Adrenal gland (tissue), 9 donors: ENCODE measurements at regions not wholly inside any gene's neighbourhood (a gene's known extent, or its start where the extent isn't known, plus 50 kb on each side); places are given as distances from the start of the nearest gene placed in this dataset.

Source experiments
- DNase-seq, 7 donors: peaks; one replicate each; pipeline ENCODE4 v3.0.0-alpha.2; 2019 to 2020
- H3K27ac ChIP-seq, 5 donors: fragments of 200-600 bp; sonication (generic) in 4 of 5; 1 replicate in 3 of 5; 2 replicates in 2 of 5; pipeline versions ENCODE4 v1.5.1 to v1.8.0; 2016 to 2020; ENCODE audit warnings: mild to moderate bottlenecking in 1 of 5
- H3K27me3 ChIP-seq: fragments of 200-600 bp; 2 replicates; pipeline ENCODE4 v1.8.0; 2021
- H3K36me3 ChIP-seq, 2 donors: fragments of 200-600 bp; replicated peaks in 1 of 2; 1 replicate in 1 of 2; 2 replicates in 1 of 2; pipeline versions ENCODE4 v1.5.1 to v1.8.0; 2018 to 2022
- H3K4me1 ChIP-seq, 2 donors: fragments of 200-600 bp; replicated peaks in 1 of 2; 1 replicate in 1 of 2; 2 replicates in 1 of 2; pipeline versions ENCODE4 v1.5.1 to v1.8.0; 2018 to 2021
- H3K4me3 ChIP-seq, 4 donors: fragments of 200-600 bp; sonication (generic) in 3 of 4; one replicate each; pipeline ENCODE4 v1.5.1; 2016 to 2018
- H3K9me3 ChIP-seq, 3 donors: fragments of 200-600 bp; sonication (generic) in 1 of 3; replicated peaks in 1 of 3; 1 replicate in 2 of 3; 2 replicates in 1 of 3; pipeline versions ENCODE4 v1.5.1 to v1.8.0; 2016 to 2021
- CTCF ChIP-seq, 6 experiments: fragments of 450-650 bp in 4 of 6; fragments of 200-600 bp in 2 of 6; sonication (generic) in 1 of 6; IDR thresholded peaks; 1 replicate in 5 of 6; 2 replicates in 1 of 6; pipeline versions ENCODE4 v1.5.1 to v1.8.0; 2016 to 2021; ENCODE audit warnings: antibody characterized with exemption in 6 of 6, mild to moderate bottlenecking in 2 of 6, moderate library complexity in 1 of 6
- POLR2A ChIP-seq, 2 donors: fragments of 450-650 bp; IDR thresholded peaks; one replicate each; pipeline ENCODE4 v1.6.1; 2017; ENCODE audit warnings: antibody characterized with exemption in 2 of 2, mild to moderate bottlenecking in 2 of 2, moderate library complexity in 1 of 2
- WGBS, 4 donors: extraction: QIAGEN DNeasy Blood & Tissue Kit in 2 of 4; methylation state at CpG; one replicate each; pipeline versions ENCODE4 v1.1.5 to v1.1.7; 2013 to 2017; 5-methylcytosine and 5-hydroxymethylcytosine counted together
- intact Hi-C, 2 donors: fragments of 100-400 bp; cut with DNase I; formaldehyde crosslinking; loops; one replicate each; pipeline versions ENCODE4 v1.14.1 to v1.15.0; 2022 to 2023
- donor health status: healthy with polysubstance abuse.
- donor health status: Bipolar disorder and iron deficiency.
- donor health status: DM: yes; HTN: yes; CAD: no.
- donor health status: DM: no; HTN: no; CAD: no.
- donor health status: DM: no; HTN: no; CAD: no.

DNA sequence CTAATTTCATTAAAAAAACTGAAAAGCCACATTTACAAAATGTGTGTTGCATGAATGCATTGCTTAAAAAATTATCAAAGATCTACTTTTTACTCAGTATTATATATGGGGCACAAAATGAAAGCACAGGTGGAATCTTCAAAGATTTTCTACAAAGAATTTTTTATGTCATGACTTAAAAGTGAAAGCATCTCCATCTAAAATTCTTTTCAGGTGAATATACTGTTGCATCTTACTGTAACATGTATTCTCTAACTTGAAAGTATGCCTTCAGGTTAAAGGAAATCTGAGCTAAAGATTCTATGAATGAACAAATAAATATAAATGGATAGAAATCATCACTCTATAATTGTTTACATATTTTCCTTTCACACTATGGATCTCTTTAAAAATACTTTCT is 66.8 kb upstream of the WDR75 start:
- no peak for TF ChIP-seq POLR2A (IDR thresholded peaks at IDR 0.05)
- TF ChIP-seq CTCF (IDR thresholded peaks at IDR 0.05), result no peak
- Histone ChIP-seq H3K27ac (no peak overlapping the region), H3K36me3 (no peaks in the 10 kb centered on the region), H3K27me3 (no peaks in the 10 kb centered on the region), H3K4me3 (no peak overlapping the region), H3K9me3 (no peaks in the 10 kb centered on the region), H3K4me1 (peaks cover 0 to 7% of the 10 kb centered on the region in 2 donors)
- no peak for DNase-seq
- intact Hi-C loops, result no loop called here

GRCh38 chr2:189375842-189376241 is 65.4 kb upstream of the WDR75 start:
- H3K27me3 ChIP-seq, result no peaks in the 10 kb centered on the region
- H3K4me3 ChIP-seq, result no peak overlapping the region
- H3K27ac ChIP-seq, result no peak overlapping the region
- TF ChIP-seq POLR2A (IDR thresholded peaks at IDR 0.05) (no peak), CTCF (IDR thresholded peaks at IDR 0.05) (no peak)
- intact Hi-C loops, result no loop called here
- no peaks in the 10 kb centered on the region for H3K36me3 ChIP-seq
- DNase-seq, result no peak
- H3K9me3 ChIP-seq, result no peaks in the 10 kb centered on the region
- H3K4me1 ChIP-seq, result no peaks in the 10 kb centered on the region

- Histone ChIP-seq H3K36me3 (no peaks in the 10 kb centered on the region), H3K9me3 (no peaks in the 10 kb centered on the region), H3K4me3 (no peak overlapping the region), H3K27me3 (no peaks in the 10 kb centered on the region), H3K4me1 (no peaks in the 10 kb centered on the region), H3K27ac (no peak overlapping the region)
- TF ChIP-seq POLR2A (IDR thresholded peaks at IDR 0.05), result no peak
- TF ChIP-seq CTCF (IDR thresholded peaks at IDR 0.05), result no peak
- WGBS, 4 donors, result 61 to 75% (median 65%) methylated on average over 2 of the region's 2 CpGs
- DNase-seq, result no peak
- intact Hi-C loops, result no loop called here
Measured at GRCh38 chr2:189379287-189379630, 62.0 kb upstream of the WDR75 start.

DNA sequence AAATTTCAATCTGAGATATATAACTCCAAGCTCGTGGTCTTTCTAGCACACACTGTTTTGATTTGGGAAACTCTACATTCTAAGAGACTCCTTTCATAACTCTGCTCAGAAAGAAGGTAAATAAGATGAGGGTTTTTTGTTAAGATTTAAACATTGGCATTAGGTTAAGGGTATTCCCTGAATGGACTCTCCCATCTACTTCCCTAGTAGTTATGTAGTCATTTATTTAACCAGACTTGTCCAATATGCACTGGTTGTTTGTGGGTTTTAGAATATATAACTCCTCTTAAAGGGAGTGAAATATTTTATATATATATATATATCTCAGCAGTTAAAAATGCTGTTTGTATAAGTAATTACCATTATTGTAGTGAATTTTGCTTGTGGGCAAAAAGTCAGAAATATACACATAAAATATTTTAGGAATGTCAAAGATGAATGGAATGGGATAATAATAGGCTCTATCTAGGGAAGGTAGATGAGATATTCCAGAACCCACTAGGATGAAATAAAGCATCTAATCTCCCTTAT is 61.5 kb upstream of the WDR75 start:
- no peak for DNase-seq
- Histone ChIP-seq H3K9me3 (no peaks in the 10 kb centered on the region), H3K27me3 (no peaks in the 10 kb centered on the region), H3K36me3 (no peaks in the 10 kb centered on the region), H3K4me3 (no peak overlapping the region), H3K4me1 (no peaks in the 10 kb centered on the region), H3K27ac (no peak overlapping the region)
- WGBS, 4 donors, result 52 to 76% (median 71%) methylated on average over 1 of the region's 1 CpG
- intact Hi-C loops, result no loop called here
- TF ChIP-seq CTCF (IDR thresholded peaks at IDR 0.05) (no peak), POLR2A (IDR thresholded peaks at IDR 0.05) (no peak)
